CD4-positive, alpha-beta T cell (primary cell): ENCODE measurements at regions not wholly inside any gene's neighbourhood (a gene's known extent, or its start where the extent isn't known, plus 50 kb on each side); places are given as distances from the start of the nearest gene placed in this dataset.

Experiments used
- ATAC-seq: fragments of 200-7000 bp; cut with Tn5 transposase; one replicate; pipeline ENCODE4 v1.10.0; 2022; ENCODE audit warnings: mild to moderate bottlenecking; ENCODE audit not compliant: poor library complexity
- CTCF ChIA-PET: fragments of 350-600 bp; sonication (Branson Sonifier 250); formaldehyde crosslinking; loops from one replicate; lab custom pipeline; 2021; ENCODE audit warnings: antibody characterized with exemption, inconsistent platforms; lab: Charles Lee
- POLR2A ChIA-PET: fragments of 350-600 bp; sonication (Branson Sonifier 250); formaldehyde crosslinking; loops from one replicate; lab custom pipeline; 2021; ENCODE audit warnings: antibody characterized with exemption, inconsistent platforms; lab: Charles Lee
- DNase-seq, 14 experiments: peaks; one replicate each; pipeline ENCODE4 v3.0.0-alpha.2; 2013 to 2020; ENCODE audit warnings: mixed read lengths in 2 of 14
- H3K27ac ChIP-seq, 2 donors: one replicate each; pipeline versions ENCODE4 v1.5.1 to v1.7.0; 2013; ENCODE audit warnings: low read length in 2 of 2, low read depth in 1 of 2, mild to moderate bottlenecking in 1 of 2
- H3K27me3 ChIP-seq, 2 experiments: 1 replicate in 1 of 2; 2 replicates in 1 of 2; pipeline versions ENCODE4 v1.6.1 to v1.7.0; 2013; ENCODE audit warnings: low read length in 2 of 2, control low read depth in 1 of 2, mild to moderate bottlenecking in 1 of 2, moderate library complexity in 1 of 2; ENCODE audit not compliant: insufficient read depth in 2 of 2, control insufficient read depth in 1 of 2
- H3K36me3 ChIP-seq: one replicate; pipeline ENCODE4 v1.6.1; 2013; ENCODE audit warnings: low read length, control low read depth; ENCODE audit not compliant: insufficient read depth
- H3K4me1 ChIP-seq: one replicate; pipeline ENCODE4 v1.6.1; 2013; ENCODE audit warnings: low read length, control low read depth; ENCODE audit not compliant: insufficient read depth
- H3K4me3 ChIP-seq: one replicate; pipeline ENCODE4 v1.5.1; 2013; ENCODE audit warnings: mild to moderate bottlenecking, low read length, moderate library complexity
- H3K9me3 ChIP-seq, 2 experiments: 1 replicate in 1 of 2; 2 replicates in 1 of 2; pipeline versions ENCODE4 v1.6.1 to v1.7.0; 2013; ENCODE audit warnings: low read length in 2 of 2, mild to moderate bottlenecking in 2 of 2, control low read depth in 1 of 2, moderate library complexity in 1 of 2; ENCODE audit not compliant: control insufficient read depth in 1 of 2, insufficient read depth in 1 of 2
- H3K27ac Mint-ChIP-seq: one replicate; pipeline ENCODE4 v1.8.0; 2020; ENCODE audit warnings: mixed read lengths
- H3K27me3 Mint-ChIP-seq: one replicate; pipeline ENCODE4 v1.8.0; 2021; ENCODE audit warnings: mixed read lengths
- H3K36me3 Mint-ChIP-seq: one replicate; pipeline ENCODE4 v1.8.0; 2021; ENCODE audit warnings: low read depth, mixed read lengths
- H3K4me1 Mint-ChIP-seq: one replicate; pipeline ENCODE4 v1.8.0; 2021; ENCODE audit warnings: low read depth, mixed read lengths
- H3K4me3 Mint-ChIP-seq: one replicate; pipeline ENCODE4 v1.8.0; 2020; ENCODE audit warnings: mild to moderate bottlenecking, mixed read lengths
- H3K9me3 Mint-ChIP-seq: one replicate; pipeline ENCODE4 v1.8.0; 2020; ENCODE audit warnings: mixed read lengths
- CTCF ChIP-seq: fragments of 200-600 bp; IDR thresholded peaks from one replicate; pipeline ENCODE4 v1.8.0; 2022; ENCODE audit warnings: antibody characterized with exemption, mild to moderate bottlenecking
- intact Hi-C, 2 experiments: fragments of 100-400 bp; cut with DNase I in 1 of 2; cut with micrococcal nuclease in 1 of 2; formaldehyde crosslinking; loops; one replicate each; pipeline versions ENCODE4 v1.15.1 to v1.9.0; 2023 to 2025; cut with DNase I, micrococcal nuclease

GRCh38 chr10:6815346-6815745 lies 235.3 kb upstream of the PRKCQ start:
- Histone ChIP-seq H3K4me1 (no peaks in the 10 kb centered on the region), H3K27ac (no peak overlapping the region), H3K27me3 (peaks cover 4 to 15% of the 10 kb centered on the region in 2 experiments), H3K9me3 (no peaks in the 10 kb centered on the region), H3K4me3 (no peak overlapping the region), H3K36me3 (no peaks in the 10 kb centered on the region)
- H3K27me3 Mint-ChIP-seq = peaks cover 50% of the 10 kb centered on the region
- no peak overlapping the region for H3K27ac Mint-ChIP-seq
- ATAC-seq (no peak), DNase-seq (no peak)
- POLR2A ChIA-PET = no interaction called here
- H3K4me3 Mint-ChIP-seq = no peak overlapping the region
- CTCF ChIA-PET = no interaction called here
- H3K4me1 Mint-ChIP-seq = no peaks in the 10 kb centered on the region
- no peaks in the 10 kb centered on the region for H3K36me3 Mint-ChIP-seq
- intact Hi-C loops = no loop called here
- H3K9me3 Mint-ChIP-seq = no peaks in the 10 kb centered on the region
- TF ChIP-seq CTCF = no peak

GRCh38 chr10:6813856-6814255 lies 233.8 kb upstream of the PRKCQ start:
- H3K4me1 ChIP-seq = no peaks in the 10 kb centered on the region
- H3K36me3 ChIP-seq = no peaks in the 10 kb centered on the region
- H3K27me3 ChIP-seq = peaks cover 4 to 15% of the 10 kb centered on the region in 2 experiments
- Mint-ChIP-seq H3K36me3 (no peaks in the 10 kb centered on the region), H3K4me1 (no peaks in the 10 kb centered on the region), H3K4me3 (no peak overlapping the region), H3K27ac (no peak overlapping the region), H3K9me3 (no peaks in the 10 kb centered on the region), H3K27me3 (peaks cover 46% of the 10 kb centered on the region)
- ATAC-seq = no peak
- DNase-seq = no peak
- CTCF ChIA-PET = no interaction called here
- peaks cover 0 to 3% of the 10 kb centered on the region in 2 experiments for H3K9me3 ChIP-seq
- H3K4me3 ChIP-seq = no peak overlapping the region
- no peak overlapping the region for H3K27ac ChIP-seq
- TF ChIP-seq CTCF = no peak
- POLR2A ChIA-PET = no interaction called here
- intact Hi-C loops = no loop called here

- Histone ChIP-seq H3K4me3 (no peak overlapping the region), H3K27ac (no peak overlapping the region), H3K9me3 (peaks cover 0 to 3% of the 10 kb centered on the region in 2 experiments), H3K27me3 (peaks cover 0 to 15% of the 10 kb centered on the region in 2 experiments), H3K4me1 (no peaks in the 10 kb centered on the region), H3K36me3 (no peaks in the 10 kb centered on the region)
- Mint-ChIP-seq H3K27me3 (peaks cover 41% of the 10 kb centered on the region), H3K4me1 (no peaks in the 10 kb centered on the region), H3K36me3 (no peaks in the 10 kb centered on the region), H3K27ac (no peak overlapping the region), H3K9me3 (no peaks in the 10 kb centered on the region), H3K4me3 (no peak overlapping the region)
- ChIA-PET CTCF (no interaction called here), POLR2A (no interaction called here)
- intact Hi-C loops = no loop called here
- no peak for DNase-seq
- no peak for ATAC-seq
- no peak for TF ChIP-seq CTCF
These were observed 233.2 kb upstream of the PRKCQ start for GRCh38 chr10:6813306-6813705.
